Stimulated activated CD4-positive, alpha-beta T cell treated with anti-CD3 and anti-CD28 coated beads, Interleukin-4, amount 100 ng/mL, for 24 hours (primary cell): ENCODE measurements at regions not wholly inside any gene's neighbourhood (a gene's known extent, or its start where the extent isn't known, plus 50 kb on each side); places are given as distances from the start of the nearest gene placed in this dataset.

Experiments
- DNase-seq: peaks from one replicate; pipeline ENCODE4 v3.0.0-alpha.2; 2020

- no peak for DNase-seq
Observed at GRCh38 chr10:130432850-130433249, 296.7 kb downstream of the GLRX3 start.

GRCh38 chr10:130434446-130435385 lies 298.5 kb downstream of the GLRX3 start:
- DNase-seq = no peak

- no peak for DNase-seq
Observed at GRCh38 chr10:130435961-130436360, 299.8 kb downstream of the GLRX3 start.

GRCh38 chr10:130438861-130439260 lies 302.7 kb downstream of the GLRX3 start:
- no peak for DNase-seq

GRCh38 chr10:130439766-130440165 lies 303.6 kb downstream of the GLRX3 start:
- no peak for DNase-seq

DNA sequence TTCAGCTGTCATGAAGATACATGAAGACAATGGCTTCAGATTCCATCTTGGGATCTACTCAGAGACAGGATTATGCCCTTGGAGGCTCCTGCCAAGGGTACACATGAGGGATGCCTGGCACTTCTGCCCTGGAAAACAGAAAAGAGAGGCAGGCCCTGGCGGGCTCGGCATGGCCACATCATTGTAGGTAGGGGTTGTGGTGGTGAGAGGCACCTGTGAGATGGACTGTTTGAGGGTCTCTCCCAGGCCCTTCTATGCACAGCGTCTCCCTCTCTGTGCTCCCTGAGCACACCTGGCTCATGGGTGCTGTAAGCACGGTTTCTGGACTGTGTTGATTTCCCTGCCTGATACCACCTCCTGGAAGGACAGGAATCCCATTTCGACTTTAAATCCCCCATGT lies 304.3 kb downstream of the GLRX3 start:
- no peak for DNase-seq

GRCh38 chr10:130440971-130441370 lies 304.8 kb downstream of the GLRX3 start:
- no peak for DNase-seq

- no peak for DNase-seq
Observed at GRCh38 chr10:130443066-130443465, 306.9 kb downstream of the GLRX3 start.

GRCh38 chr10:130453036-130453720 lies 317.0 kb downstream of the GLRX3 start:
- DNase-seq = no peak

GRCh38 chr10:130453721-130454542 lies 317.7 kb downstream of the GLRX3 start:
- DNase-seq = no peak

GRCh38 chr10:130454543-130455000 lies 318.4 kb downstream of the GLRX3 start:
- no peak for DNase-seq

GRCh38 chr10:130455111-130455695 lies 319.0 kb downstream of the GLRX3 start:
- no peak for DNase-seq

- no peak for DNase-seq
Observed at GRCh38 chr10:130455791-130456190, 319.6 kb downstream of the GLRX3 start.

DNA sequence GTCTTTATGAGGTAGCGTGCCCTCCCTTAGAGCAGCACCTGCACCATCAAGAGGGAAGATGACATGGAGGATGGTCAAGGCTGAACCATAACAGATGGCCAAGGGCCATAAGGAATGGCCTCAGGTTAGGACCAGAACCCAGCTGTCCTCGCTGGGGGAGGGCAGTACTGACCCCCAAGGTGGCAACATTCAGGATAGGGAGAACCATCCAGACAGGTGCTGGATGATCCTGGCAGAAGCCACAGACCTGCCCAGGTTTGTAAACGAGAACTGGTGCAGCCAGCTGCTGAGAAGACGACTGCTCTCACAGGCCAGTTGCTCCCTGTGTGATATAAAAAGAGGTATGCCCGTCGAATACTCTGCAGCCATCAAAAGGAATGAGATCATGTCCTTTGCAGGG lies 320.4 kb downstream of the GLRX3 start:
- no peak for DNase-seq

- DNase-seq = no peak
Observed at GRCh38 chr10:130458509-130458908, 322.3 kb downstream of the GLRX3 start.

DNA sequence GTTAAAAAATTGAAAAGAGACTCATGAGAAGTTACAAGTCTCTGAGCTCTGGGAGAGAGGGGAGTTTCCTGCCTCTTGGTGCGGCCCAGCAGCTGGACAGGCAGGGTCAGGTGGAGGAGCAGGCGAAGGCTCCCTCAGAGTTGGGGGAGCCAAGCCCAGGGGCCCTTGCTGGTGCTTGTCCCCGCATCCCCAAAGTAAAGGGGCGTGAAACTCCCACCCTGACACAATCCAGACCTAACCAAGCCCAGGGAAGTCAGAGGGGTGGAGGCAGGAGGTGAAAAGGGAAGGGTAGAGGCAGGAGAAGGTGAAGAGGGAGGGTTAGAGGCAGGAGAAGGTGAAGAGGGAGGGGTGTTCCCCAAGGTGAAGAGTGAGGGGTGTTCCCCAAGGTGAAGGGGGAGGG lies 322.8 kb downstream of the GLRX3 start:
- no peak for DNase-seq

DNA sequence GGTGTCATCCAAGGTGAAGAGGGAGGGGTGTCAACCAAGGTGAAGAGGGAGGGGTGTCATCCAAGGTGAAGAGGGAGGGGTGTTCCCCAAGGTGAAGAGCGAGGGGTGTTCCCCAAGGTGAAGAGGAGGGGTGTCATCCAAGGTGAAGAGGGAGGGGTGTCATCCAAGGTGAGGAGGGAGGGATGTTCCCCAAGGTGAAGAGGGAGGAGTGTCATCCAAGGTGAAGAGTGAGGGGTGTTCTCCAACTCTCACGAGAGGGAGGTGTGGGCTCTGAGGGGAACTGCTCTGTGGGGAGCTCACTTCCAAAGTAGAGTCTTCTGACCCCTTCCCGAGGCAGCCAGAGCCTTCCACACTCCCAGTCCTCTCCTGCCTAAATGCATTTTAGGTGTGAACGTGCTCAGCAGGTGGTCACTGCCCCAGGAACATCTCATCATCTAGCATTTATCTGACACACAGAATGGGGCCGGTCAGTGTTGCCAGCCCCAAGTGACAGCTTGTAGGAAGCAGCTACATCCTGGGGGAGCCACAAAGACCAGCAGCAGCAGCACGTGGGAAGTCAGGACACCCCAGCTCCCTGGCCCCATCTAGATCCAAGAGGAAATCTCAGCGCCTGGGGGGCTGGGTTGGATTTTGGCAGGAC lies 323.8 kb downstream of the GLRX3 start:
- DNase-seq = no peak

- no peak for DNase-seq
Observed at GRCh38 chr10:130461631-130462030, 325.4 kb downstream of the GLRX3 start.

DNA sequence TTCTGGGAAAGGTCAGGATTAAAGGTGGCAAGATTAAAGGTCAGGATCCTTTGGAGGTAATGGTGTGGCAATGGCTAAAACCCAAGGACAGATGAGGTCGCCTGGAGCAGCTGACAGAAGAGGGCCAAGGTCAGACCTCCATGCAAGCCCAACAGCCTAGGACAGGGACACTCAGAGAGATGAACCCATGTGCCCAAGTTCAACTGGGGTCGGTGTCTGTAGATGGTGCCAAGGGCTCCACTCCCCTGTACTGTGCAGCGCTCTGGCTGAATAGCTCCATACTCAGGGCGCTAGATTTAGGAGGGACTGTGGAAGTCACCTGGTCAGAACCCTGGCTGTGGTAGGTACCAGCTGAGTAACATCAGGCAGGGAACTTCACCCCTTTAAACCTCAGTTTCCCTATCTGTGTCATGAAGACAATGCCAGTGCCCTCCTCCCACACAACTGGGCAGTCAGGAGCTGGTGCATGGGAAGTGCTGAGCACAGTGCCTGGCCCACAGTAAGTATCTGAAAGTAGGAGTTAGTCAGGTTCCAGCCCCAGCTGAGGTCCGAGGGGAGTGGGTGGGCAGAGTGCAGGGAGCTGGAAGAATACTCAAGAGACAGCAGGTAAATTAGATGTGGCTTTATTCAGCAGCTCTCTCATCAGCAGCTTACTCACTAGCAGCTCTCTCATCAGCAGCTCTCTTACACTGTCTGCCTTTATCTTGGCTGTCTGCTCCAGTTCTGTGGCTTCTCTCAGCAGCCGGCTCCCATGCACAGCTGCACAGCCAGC lies 327.1 kb downstream of the GLRX3 start:
- no peak for DNase-seq

- no peak for DNase-seq
Observed at GRCh38 chr10:130463876-130464364, 327.7 kb downstream of the GLRX3 start.

GRCh38 chr10:130464426-130464825 lies 328.2 kb downstream of the GLRX3 start:
- DNase-seq = no peak
